GM23338 (cell line): ENCODE measurements at regions not wholly inside any gene's neighbourhood (a gene's known extent, or its start where the extent isn't known, plus 50 kb on each side); places are given as distances from the start of the nearest gene placed in this dataset.

ENCODE experiments used
- ATAC-seq: fragments of 200-7000 bp; cut with Tn5 transposase; 3 replicates; pipeline ENCODE4 v1.9.1; 2020
- DNase-seq: peaks from one replicate; pipeline ENCODE4 v3.0.0-alpha.2; 2015; ENCODE audit warnings: low spot score
- H2AFZ ChIP-seq: fragments of 200-600 bp; sonication (generic); 2 replicates; pipeline ENCODE4 v1.8.0; 2016; ENCODE audit warnings: antibody characterized with exemption, mild to moderate bottlenecking, moderate library complexity
- H3F3A ChIP-seq: fragments of 200-600 bp; sonication (generic); replicated peaks from 2 replicates; pipeline ENCODE4 v1.8.0; 2017; ENCODE audit warnings: antibody characterized with exemption, mixed run types, low read depth
- H3K27ac ChIP-seq: fragments of 200-600 bp; sonication (generic); 2 replicates; pipeline ENCODE4 v1.6.1; 2016; ENCODE audit warnings: low read depth
- H3K27me3 ChIP-seq: fragments of 200-600 bp; sonication (generic); 2 replicates; pipeline ENCODE4 v1.8.0; 2016; ENCODE audit warnings: mild to moderate bottlenecking, mixed run types, moderate library complexity; ENCODE audit not compliant: insufficient read depth
- H3K36me3 ChIP-seq: fragments of 200-600 bp; sonication (generic); 2 replicates; pipeline ENCODE4 v1.8.0; 2016; ENCODE audit warnings: mild to moderate bottlenecking; ENCODE audit not compliant: insufficient read depth
- H3K4me1 ChIP-seq: fragments of 200-600 bp; sonication (generic); 2 replicates; pipeline ENCODE4 v1.8.0; 2016; ENCODE audit warnings: mild to moderate bottlenecking, moderate library complexity; ENCODE audit not compliant: insufficient read depth
- H3K4me2 ChIP-seq: fragments of 200-600 bp; sonication (generic); 2 replicates; pipeline ENCODE4 v1.7.1; 2017; ENCODE audit warnings: mixed run types
- H3K4me3 ChIP-seq: fragments of 200-600 bp; sonication (generic); 2 replicates; pipeline ENCODE4 v1.6.1; 2016; ENCODE audit warnings: mixed run types
- H3K79me2 ChIP-seq: fragments of 200-600 bp; sonication (generic); replicated peaks from 2 replicates; pipeline ENCODE4 v1.8.0; 2017; ENCODE audit warnings: mild to moderate bottlenecking; ENCODE audit not compliant: insufficient read depth
- H3K9me2 ChIP-seq: fragments of 200-600 bp; sonication (generic); 2 replicates; pipeline ENCODE4 v1.8.0; 2017; ENCODE audit not compliant: insufficient read depth
- H4K20me1 ChIP-seq: fragments of 200-600 bp; sonication (generic); replicated peaks from 2 replicates; pipeline ENCODE4 v1.8.0; 2017; ENCODE audit warnings: mild to moderate bottlenecking; ENCODE audit not compliant: insufficient read depth
- H3K27ac Mint-ChIP-seq: 2 replicates; pipeline ENCODE4 v1.8.0; 2020; ENCODE audit warnings: inconsistent platforms, mild to moderate bottlenecking, moderate library complexity, mixed read lengths
- H3K27me3 Mint-ChIP-seq: 3 replicates; pipeline ENCODE4 v1.8.0; 2022; ENCODE audit warnings: low read depth, mild to moderate bottlenecking, moderate library complexity, mixed read lengths, inconsistent platforms; ENCODE audit not compliant: insufficient read depth, poor library complexity
- H3K36me3 Mint-ChIP-seq: 3 replicates; pipeline ENCODE4 v1.8.0; 2021; ENCODE audit warnings: low read depth, mild to moderate bottlenecking, inconsistent platforms, moderate library complexity, mixed read lengths
- H3K4me1 Mint-ChIP-seq: 3 replicates; pipeline ENCODE4 v1.8.0; 2020; ENCODE audit warnings: mild to moderate bottlenecking, inconsistent platforms, mixed read lengths
- H3K4me3 Mint-ChIP-seq: 3 replicates; pipeline ENCODE4 v1.8.0; 2021; ENCODE audit warnings: moderate library complexity, mild to moderate bottlenecking, inconsistent platforms, mixed read lengths
- H3K9me3 Mint-ChIP-seq: 3 replicates; pipeline ENCODE4 v1.8.0; 2020; ENCODE audit warnings: moderate library complexity, mild to moderate bottlenecking, inconsistent platforms, mixed read lengths
- CTCF ChIP-seq, 2 experiments: fragments of 200-600 bp in 1 of 2; sonication (generic) in 1 of 2; conservative IDR thresholded peaks; 2 replicates each; pipeline versions ENCODE4 v1.5.1 to v1.6.1; 2016 to 2017; ENCODE audit warnings: antibody characterized with exemption in 2 of 2, low read depth in 2 of 2, mild to moderate bottlenecking in 2 of 2, moderate library complexity in 1 of 2
- EZH2phosphoT487 ChIP-seq: fragments of 200-600 bp; sonication (generic); IDR thresholded peaks from one replicate; pipeline ENCODE4 v1.8.1; 2018; ENCODE audit warnings: antibody characterized with exemption; ENCODE audit not compliant: unreplicated experiment
- JUNB ChIP-seq: IDR thresholded peaks from one replicate; pipeline ENCODE4 v1.6.1; 2016; ENCODE audit warnings: antibody characterized with exemption; ENCODE audit not compliant: unreplicated experiment
- NANOG ChIP-seq: IDR thresholded peaks from 2 replicates; pipeline ENCODE4 v1.6.1; 2016; ENCODE audit warnings: antibody characterized with exemption, borderline replicate concordance
- STAT1 ChIP-seq: IDR thresholded peaks from one replicate; pipeline ENCODE4 v1.6.1; 2016; ENCODE audit warnings: antibody characterized with exemption; ENCODE audit not compliant: unreplicated experiment
- ZNF114 ChIP-seq: fragments of 250-450 bp; sonication (Bioruptor Pico); IDR thresholded peaks from 2 replicates; pipeline ENCODE4 v1.5.0; 2020; ENCODE audit warnings: mild to moderate bottlenecking, moderate library complexity
- ZNF462 ChIP-seq: fragments of 250-450 bp; sonication (Bioruptor Pico); IDR thresholded peaks from 2 replicates; pipeline ENCODE4 v1.5.0; 2020; ENCODE audit warnings: mild to moderate bottlenecking, moderate library complexity

- TF ChIP-seq ZNF462 (no peak), ZNF114 (no peak), NANOG (no peak)
Measured at GRCh38 chr2:59076079-59076619, 835.0 kb upstream of the FANCL start (continued).

- Mint-ChIP-seq H3K4me1 (peaks cover 14% of the 10 kb centered on the region), H3K27me3 (peaks cover 3% of the 10 kb centered on the region), H3K4me3 (no peak overlapping the region), H3K36me3 (no peaks in the 10 kb centered on the region), H3K9me3 (peaks cover 4% of the 10 kb centered on the region; the same call in 2 of the 3 replicates), H3K27ac (no peak overlapping the region)
- Histone ChIP-seq H2AFZ (no peak overlapping the region), H3K4me1 (peaks cover 20% of the 10 kb centered on the region), H3K4me3 (no peak overlapping the region), H3K27me3 (no peaks in the 10 kb centered on the region), H3K27ac (no peak overlapping the region), H3K79me2 (no peaks in the 10 kb centered on the region), H3K9me2 (no peaks in the 10 kb centered on the region), H3F3A (no peaks in the 10 kb centered on the region), H4K20me1 (no peaks in the 10 kb centered on the region), H3K4me2 (no peak overlapping the region), H3K36me3 (no peaks in the 10 kb centered on the region)
- DNase-seq: no peak
- ATAC-seq: no peak
- TF ChIP-seq EZH2phosphoT487: no peak
- no peak for TF ChIP-seq JUNB
- no peak for TF ChIP-seq STAT1
- no peak for TF ChIP-seq CTCF (conservative IDR thresholded peaks at IDR 0.05; ENCODE audit: low read depth in 2 of 2)
- TF ChIP-seq ZNF462: no peak
Measured at GRCh38 chr2:59074071-59074470, 832.9 kb upstream of the FANCL start.
